OCI-LY7 (cell line): ENCODE measurements at regions not wholly inside any gene's neighbourhood (a gene's known extent, or its start where the extent isn't known, plus 50 kb on each side); places are given as distances from the start of the nearest gene placed in this dataset.

Source experiments
- CTCF ChIP-seq: fragments of 200-600 bp; sonication (generic); conservative IDR thresholded peaks from 2 replicates; pipeline ENCODE4 v1.5.1; 2014; ENCODE audit warnings: mild to moderate bottlenecking, antibody characterized with exemption, low read length, moderate library complexity, mixed read lengths
- EZH2phosphoT487 ChIP-seq: fragments of 200-600 bp; sonication (generic); IDR thresholded peaks from 2 replicates; pipeline ENCODE4 v1.6.1; 2018; ENCODE audit warnings: low read depth, borderline replicate concordance, mild to moderate bottlenecking, mixed run types, antibody characterized with exemption, low read length, moderate library complexity, mixed read lengths

GRCh38 chr18:57975805-57976204 lies 68.2 kb upstream of the NEDD4L start:
- no peak for TF ChIP-seq EZH2phosphoT487
- TF ChIP-seq CTCF: no peak
